Neural progenitor cell (in vitro differentiated cells): ENCODE measurements at regions not wholly inside any gene's neighbourhood (a gene's known extent, or its start where the extent isn't known, plus 50 kb on each side); places are given as distances from the start of the nearest gene placed in this dataset.
A peak's percentile ranks its signal among the peaks of the same experiment; 100 is the strongest.

Source experiments
- DNase-seq: peaks from one replicate; pipeline ENCODE4 v3.0.0-alpha.2; 2016; ENCODE audit warnings: low spot score
- H2AFZ ChIP-seq: fragments of 200-600 bp; sonication (generic); replicated peaks from 2 replicates; pipeline ENCODE4 v1.6.1; 2016; ENCODE audit warnings: antibody characterized with exemption
- H3F3A ChIP-seq: fragments of 200-600 bp; sonication (generic); 2 replicates; pipeline ENCODE4 v1.6.1; 2016; ENCODE audit warnings: antibody characterized with exemption, low read depth
- H3K27ac ChIP-seq: fragments of 200-600 bp; sonication (generic); 2 replicates; pipeline ENCODE4 v1.5.1; 2016; ENCODE audit warnings: mild to moderate bottlenecking
- H3K27me3 ChIP-seq: fragments of 200-600 bp; sonication (generic); 2 replicates; pipeline ENCODE4 v1.6.1; 2016; ENCODE audit warnings: mild to moderate bottlenecking, moderate library complexity
- H3K36me3 ChIP-seq: fragments of 200-600 bp; sonication (generic); 2 replicates; pipeline ENCODE4 v1.5.1; 2016
- H3K4me1 ChIP-seq: fragments of 200-600 bp; sonication (generic); 2 replicates; pipeline ENCODE4 v1.6.1; 2016; ENCODE audit warnings: mixed run types
- H3K4me2 ChIP-seq: fragments of 200-600 bp; sonication (generic); 2 replicates; pipeline ENCODE4 v1.6.1; 2016
- H3K4me3 ChIP-seq: fragments of 200-600 bp; sonication (generic); 2 replicates; pipeline ENCODE4 v1.5.1; 2016
- H3K79me2 ChIP-seq: fragments of 200-600 bp; sonication (generic); 2 replicates; pipeline ENCODE4 v1.6.1; 2016; ENCODE audit warnings: low read depth
- H3K9ac ChIP-seq: fragments of 200-600 bp; sonication (generic); 2 replicates; pipeline ENCODE4 v1.6.1; 2016
- H3K9me3 ChIP-seq: fragments of 200-600 bp; sonication (generic); 2 replicates; pipeline ENCODE4 v1.5.1; 2016; ENCODE audit warnings: low read depth
- H4K20me1 ChIP-seq: fragments of 200-600 bp; sonication (generic); 2 replicates; pipeline ENCODE4 v1.6.1; 2016; ENCODE audit warnings: low read depth
- H3K27ac Mint-ChIP-seq: 3 replicates; pipeline ENCODE4 v1.8.0; 2021; ENCODE audit warnings: mixed read lengths
- H3K27me3 Mint-ChIP-seq: 2 replicates; pipeline ENCODE4 v1.8.0; 2022; ENCODE audit warnings: low read depth, mild to moderate bottlenecking, inconsistent platforms, moderate library complexity, mixed read lengths; ENCODE audit not compliant: insufficient read depth
- H3K36me3 Mint-ChIP-seq: 3 replicates; pipeline ENCODE4 v1.8.0; 2021; ENCODE audit warnings: mixed read lengths
- H3K4me1 Mint-ChIP-seq: 3 replicates; pipeline ENCODE4 v1.8.0; 2021; ENCODE audit warnings: mixed read lengths
- H3K4me3 Mint-ChIP-seq: 3 replicates; pipeline ENCODE4 v1.8.0; 2021; ENCODE audit warnings: mild to moderate bottlenecking, moderate library complexity, mixed read lengths
- H3K9me3 Mint-ChIP-seq: 3 replicates; pipeline ENCODE4 v1.8.0; 2020; ENCODE audit warnings: mixed read lengths
- EZH2 ChIP-seq: fragments of 200-600 bp; sonication (generic); IDR thresholded peaks from 2 replicates; pipeline ENCODE4 v1.6.1; 2017; ENCODE audit warnings: antibody characterized with exemption, mild to moderate bottlenecking, moderate library complexity
- EZH2phosphoT487 ChIP-seq: fragments of 200-600 bp; sonication (generic); IDR thresholded peaks from 2 replicates; pipeline ENCODE4 v1.6.1; 2017; ENCODE audit warnings: antibody characterized with exemption
- TF ChIP-seq, protein P1 (sequence below): fragments of 200-600 bp; sonication (generic); IDR thresholded peaks from 2 replicates; pipeline ENCODE4 v1.5.1; 2017; ENCODE audit warnings: antibody characterized with exemption, mild to moderate bottlenecking

DNA sequence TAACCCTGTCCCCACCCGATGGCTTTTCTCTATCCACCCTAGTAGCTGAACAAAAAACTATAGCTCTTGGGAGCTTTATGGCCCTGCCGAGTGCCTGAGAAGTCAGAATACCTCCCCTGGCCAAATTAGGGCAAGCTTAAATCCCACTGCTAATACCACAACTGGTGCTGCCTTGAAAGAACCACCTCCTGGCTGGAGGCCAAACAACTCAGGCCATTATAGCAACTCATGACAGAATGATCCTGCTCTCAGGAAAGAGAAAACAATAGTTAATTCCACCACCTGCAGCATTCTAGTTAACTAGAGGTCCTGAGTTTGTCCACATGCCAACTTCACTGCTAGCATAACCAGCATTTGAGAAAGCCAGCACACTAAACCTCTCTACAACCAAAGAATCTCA, 123.2 kb downstream of the RTP4 start:
- Mint-ChIP-seq H3K4me1 (peaks cover 18% of the 10 kb centered on the region), H3K36me3 (no peaks in the 10 kb centered on the region), H3K9me3 (peaks cover 35% of the 10 kb centered on the region), H3K4me3 (no peak overlapping the region), H3K27me3 (peaks cover 3% of the 10 kb centered on the region), H3K27ac (peak overlapping the region; percentile 80)
- H3K4me1 ChIP-seq, result no peaks in the 10 kb centered on the region
- no peaks in the 10 kb centered on the region for H4K20me1 ChIP-seq
- peaks cover 4% of the 10 kb centered on the region for H3K9me3 ChIP-seq
- TF ChIP-seq, protein P1, sequence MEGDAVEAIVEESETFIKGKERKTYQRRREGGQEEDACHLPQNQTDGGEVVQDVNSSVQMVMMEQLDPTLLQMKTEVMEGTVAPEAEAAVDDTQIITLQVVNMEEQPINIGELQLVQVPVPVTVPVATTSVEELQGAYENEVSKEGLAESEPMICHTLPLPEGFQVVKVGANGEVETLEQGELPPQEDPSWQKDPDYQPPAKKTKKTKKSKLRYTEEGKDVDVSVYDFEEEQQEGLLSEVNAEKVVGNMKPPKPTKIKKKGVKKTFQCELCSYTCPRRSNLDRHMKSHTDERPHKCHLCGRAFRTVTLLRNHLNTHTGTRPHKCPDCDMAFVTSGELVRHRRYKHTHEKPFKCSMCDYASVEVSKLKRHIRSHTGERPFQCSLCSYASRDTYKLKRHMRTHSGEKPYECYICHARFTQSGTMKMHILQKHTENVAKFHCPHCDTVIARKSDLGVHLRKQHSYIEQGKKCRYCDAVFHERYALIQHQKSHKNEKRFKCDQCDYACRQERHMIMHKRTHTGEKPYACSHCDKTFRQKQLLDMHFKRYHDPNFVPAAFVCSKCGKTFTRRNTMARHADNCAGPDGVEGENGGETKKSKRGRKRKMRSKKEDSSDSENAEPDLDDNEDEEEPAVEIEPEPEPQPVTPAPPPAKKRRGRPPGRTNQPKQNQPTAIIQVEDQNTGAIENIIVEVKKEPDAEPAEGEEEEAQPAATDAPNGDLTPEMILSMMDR, result no peak
- TF ChIP-seq EZH2, result no peak
- no peak for TF ChIP-seq EZH2phosphoT487
- no peaks in the 10 kb centered on the region for H3K27me3 ChIP-seq
- no peak overlapping the region for H3K4me2 ChIP-seq
- H3K36me3 ChIP-seq, result peaks cover 6% of the 10 kb centered on the region
- no peak overlapping the region for H3K9ac ChIP-seq
- no peaks in the 10 kb centered on the region for H3K79me2 ChIP-seq
- H3K27ac ChIP-seq, result no peak overlapping the region
- no peak overlapping the region for H3K4me3 ChIP-seq
- DNase-seq, result no peak
- no peak overlapping the region for H2AFZ ChIP-seq
- no peaks in the 10 kb centered on the region for H3F3A ChIP-seq

DNA sequence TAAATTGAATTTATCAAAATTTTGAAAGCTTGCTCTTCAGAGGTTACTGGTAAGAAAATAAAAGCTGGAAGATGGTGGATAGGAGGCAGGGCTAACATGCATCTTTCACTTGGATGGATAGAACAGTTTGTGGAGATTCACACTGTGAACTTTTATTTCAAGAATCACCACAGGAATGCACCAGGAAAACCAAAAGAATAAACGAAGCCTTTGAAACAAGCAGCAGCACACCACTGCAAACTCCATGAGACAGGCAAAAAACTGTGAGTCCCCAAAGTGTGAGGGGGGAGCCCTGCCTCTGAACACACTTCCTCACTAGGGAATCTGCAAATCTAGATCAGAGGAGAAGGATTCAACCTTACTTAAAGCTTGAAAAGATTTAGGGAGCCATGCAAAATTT, 122.2 kb downstream of the RTP4 start:
- H3K27me3 ChIP-seq, result no peaks in the 10 kb centered on the region
- peaks cover 35% of the 10 kb centered on the region for H3K9me3 Mint-ChIP-seq
- H2AFZ ChIP-seq, result no peak overlapping the region
- no peaks in the 10 kb centered on the region for H3K4me1 ChIP-seq
- peaks cover 3% of the 10 kb centered on the region for H3K27me3 Mint-ChIP-seq
- H3K4me3 Mint-ChIP-seq, result no peak overlapping the region
- no peaks in the 10 kb centered on the region for H3K79me2 ChIP-seq
- no peak overlapping the region for H3K27ac ChIP-seq
- H3K36me3 Mint-ChIP-seq, result no peaks in the 10 kb centered on the region
- H3K4me2 ChIP-seq, result no peak overlapping the region
- TF ChIP-seq EZH2phosphoT487 (no peak), EZH2 (no peak)
- TF ChIP-seq, protein P1, result no peak
- peaks cover 18% of the 10 kb centered on the region for H3K4me1 Mint-ChIP-seq
- no peaks in the 10 kb centered on the region for H3F3A ChIP-seq
- H3K9me3 ChIP-seq, result peaks cover 4% of the 10 kb centered on the region
- H4K20me1 ChIP-seq, result no peaks in the 10 kb centered on the region
- no peak overlapping the region for H3K9ac ChIP-seq
- no peak overlapping the region for H3K4me3 ChIP-seq
- H3K36me3 ChIP-seq, result peaks cover 6% of the 10 kb centered on the region
- DNase-seq, result no peak
- H3K27ac Mint-ChIP-seq, result peak overlapping the region; percentile 88

DNA sequence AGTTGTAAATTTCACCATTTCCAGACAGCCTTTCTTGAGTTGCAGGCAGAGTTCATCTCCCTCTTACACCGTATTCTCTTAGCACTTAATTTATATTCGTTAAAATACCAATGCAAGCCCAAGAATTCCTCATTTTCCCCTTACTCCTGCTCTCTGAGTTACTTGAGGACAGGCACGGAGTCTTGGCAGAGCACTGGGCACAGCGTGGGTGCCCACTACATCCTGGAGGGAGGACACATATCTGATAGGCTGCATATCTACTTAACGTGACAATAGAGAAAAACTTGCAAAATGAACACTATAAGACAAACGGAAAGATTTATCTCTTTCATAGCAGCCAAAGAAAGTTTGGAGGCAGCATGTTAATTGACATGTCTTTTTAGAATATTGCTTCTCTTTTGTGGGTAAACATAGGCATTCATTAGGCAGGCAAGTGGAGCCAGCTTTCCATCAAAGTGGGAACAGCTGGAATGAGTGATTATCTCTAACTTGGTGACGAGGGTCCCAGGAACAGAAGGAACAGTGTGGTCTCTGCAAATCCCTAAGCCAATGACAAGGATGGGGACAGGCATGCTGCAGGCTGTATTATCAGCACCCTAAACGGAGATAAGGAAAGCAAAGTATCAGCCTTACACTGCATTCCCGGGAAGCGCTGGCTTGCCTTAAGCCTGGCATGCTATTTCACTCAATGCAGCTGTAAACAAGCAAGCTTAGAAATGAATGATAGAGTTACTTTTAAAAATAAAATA, 116.5 kb downstream of the RTP4 start:
- Mint-ChIP-seq H3K4me1 (no peaks in the 10 kb centered on the region), H3K9me3 (peaks cover 12% of the 10 kb centered on the region)
- peak overlapping the region; percentile 0 for H2AFZ ChIP-seq

More for the DNA sequence above, 116.5 kb downstream of the RTP4 start:
- Histone ChIP-seq H3K79me2 (no peaks in the 10 kb centered on the region), H3K27ac (no peak overlapping the region), H3F3A (no peaks in the 10 kb centered on the region), H3K36me3 (no peaks in the 10 kb centered on the region), H3K27me3 (no peaks in the 10 kb centered on the region), H3K9ac (no peak overlapping the region), H3K4me3 (no peak overlapping the region), H3K4me2 (no peak overlapping the region), H3K9me3 (no peaks in the 10 kb centered on the region), H3K4me1 (peaks cover 3% of the 10 kb centered on the region), H4K20me1 (no peaks in the 10 kb centered on the region)
- DNase-seq, result peak; percentile 13
- Mint-ChIP-seq H3K36me3 (no peaks in the 10 kb centered on the region), H3K4me3 (no peak overlapping the region), H3K27me3 (peaks cover 2% of the 10 kb centered on the region), H3K27ac (no peak overlapping the region)
- no peak for TF ChIP-seq EZH2phosphoT487
- TF ChIP-seq, protein P1, result no peak
- TF ChIP-seq EZH2, result no peak
